ENCODE measurements at regions not wholly inside any gene's neighbourhood (a gene's known extent, or its start where the extent isn't known, plus 50 kb on each side); places are given as distances from the start of the nearest gene placed in this dataset.

DNA sequence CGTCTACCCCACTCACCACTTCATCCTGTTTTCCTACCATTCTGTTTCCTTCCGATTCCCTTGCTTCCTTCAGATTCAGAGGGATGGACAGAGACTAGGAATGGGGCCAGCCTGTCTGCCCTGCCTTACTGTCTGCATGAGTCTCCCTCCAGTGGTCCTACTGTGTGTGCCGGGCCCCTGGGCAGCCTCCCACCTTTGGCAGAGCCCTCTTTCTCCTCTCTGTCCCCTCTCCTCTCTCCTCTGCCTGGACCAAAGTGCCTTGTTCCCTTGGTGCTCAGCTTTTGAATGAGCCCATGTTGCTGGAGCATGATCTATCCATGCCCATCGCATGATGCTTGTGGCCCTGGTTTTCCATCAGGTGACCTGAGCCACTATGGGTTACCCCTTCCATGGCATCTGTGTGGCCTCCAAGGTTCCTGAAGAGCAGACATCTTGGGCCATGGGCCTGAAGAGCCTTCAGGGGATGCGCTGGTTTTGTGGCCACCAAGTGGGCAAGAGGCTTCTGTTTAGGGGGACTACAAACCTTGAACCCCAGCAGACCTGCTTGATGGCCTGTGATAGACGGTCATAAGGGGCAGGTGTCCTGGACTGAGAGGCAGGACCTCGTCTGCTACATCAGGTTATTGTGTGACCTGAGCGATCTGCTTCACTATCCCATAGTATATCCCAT is 54.2 kb upstream of the BCL11B start:
- Histone ChIP-seq H3K27ac (no peak overlapping the region), H2AFZ (no peak overlapping the region), H4K20me1 (ENCODE audit: insufficient read depth) (no peaks in the 10 kb centered on the region), H3K79me2 (ENCODE audit: low read depth) (no peaks in the 10 kb centered on the region), H3K4me2 (no peak overlapping the region), H3K9me3 (ENCODE audit: insufficient read depth, low read depth) (no peaks in the 10 kb centered on the region), H3F3A (ENCODE audit: insufficient read depth, low read depth) (no peaks in the 10 kb centered on the region), H3K36me3 (ENCODE audit: low read depth) (no peaks in the 10 kb centered on the region), H3K4me3 (no peak overlapping the region), H3K9me2 (ENCODE audit: insufficient read depth) (no peaks in the 10 kb centered on the region), H3K4me1 (replicated peaks; ENCODE audit: insufficient read depth) (no peaks in the 10 kb centered on the region), H3K27me3 (ENCODE audit: insufficient read depth, low read depth) (peaks cover 38% of the 10 kb centered on the region)
- no TSS peak for BruUV-seq (replicated peaks)
- no peak for DNase-seq
- ChIA-PET CTCF (no interaction called here), POLR2A (ENCODE audit: unreplicated experiment) (no interaction called here)
- intact Hi-C loops (cut with micrococcal nuclease; ENCODE audit: unreplicated experiment): no loop called here
- TF ChIP-seq EZH2 (IDR thresholded peaks at IDR 0.05; ENCODE audit: low read depth) (no peak), CTCF (conservative IDR thresholded peaks at IDR 0.05) (no peak)

DNA sequence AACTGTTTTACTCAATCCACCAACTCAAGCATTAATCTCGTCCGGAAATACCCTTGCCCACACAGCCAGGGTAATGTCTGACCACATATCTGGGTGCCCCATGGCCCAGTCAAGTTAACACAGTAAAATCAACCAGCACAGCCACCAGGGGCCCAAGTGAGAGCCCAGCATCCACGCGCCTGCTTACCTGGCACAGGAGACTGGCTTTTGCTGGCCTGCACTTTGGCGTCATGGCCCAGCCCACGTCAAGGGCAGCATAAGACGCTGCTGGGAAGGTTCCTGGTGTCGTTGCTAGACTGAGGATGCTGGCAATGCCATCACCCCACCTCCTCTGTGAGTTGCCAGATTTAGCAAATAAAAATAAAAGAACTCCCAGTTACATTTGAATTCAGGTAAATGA is 53.6 kb upstream of the BCL11B start:
- no TSS peak for BruUV-seq (replicated peaks)
- CTCF ChIA-PET: no interaction called here
- H3F3A ChIP-seq (ENCODE audit: insufficient read depth, low read depth): no peaks in the 10 kb centered on the region

DNA sequence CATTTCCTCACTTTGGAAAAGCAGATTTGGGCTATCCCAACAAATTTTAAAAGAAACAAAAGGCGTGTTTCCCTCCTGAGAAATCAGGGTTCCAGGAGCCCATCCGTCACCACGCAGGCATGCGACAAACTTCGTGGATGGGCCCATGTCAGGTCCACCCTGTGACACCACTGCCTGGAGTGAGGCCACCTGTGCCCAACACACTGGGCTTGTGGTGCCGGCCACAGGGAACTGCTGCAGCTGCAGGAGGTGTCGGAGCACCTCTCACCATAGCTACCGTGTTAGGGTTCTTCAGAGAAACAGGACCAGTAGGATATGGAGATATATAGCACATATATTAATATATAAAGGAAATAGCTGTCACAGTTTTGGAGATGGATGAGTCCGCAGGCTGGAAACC is 53.0 kb upstream of the BCL11B start:
- no peak for DNase-seq
- intact Hi-C loops (cut with micrococcal nuclease; ENCODE audit: unreplicated experiment): no loop called here
- Histone ChIP-seq H3K79me2 (ENCODE audit: low read depth) (no peaks in the 10 kb centered on the region), H2AFZ (no peak overlapping the region), H3K4me1 (replicated peaks; ENCODE audit: insufficient read depth) (no peaks in the 10 kb centered on the region), H3K36me3 (ENCODE audit: low read depth) (no peaks in the 10 kb centered on the region), H3F3A (ENCODE audit: insufficient read depth, low read depth) (no peaks in the 10 kb centered on the region), H3K27ac (no peak overlapping the region), H3K27me3 (ENCODE audit: insufficient read depth, low read depth) (peaks cover 33% of the 10 kb centered on the region), H3K9me3 (ENCODE audit: insufficient read depth, low read depth) (no peaks in the 10 kb centered on the region), H3K4me3 (no peak overlapping the region), H3K4me2 (no peak overlapping the region), H4K20me1 (ENCODE audit: insufficient read depth) (no peaks in the 10 kb centered on the region), H3K9me2 (ENCODE audit: insufficient read depth) (no peaks in the 10 kb centered on the region)
- no TSS peak for BruUV-seq (replicated peaks)
- TF ChIP-seq CTCF (conservative IDR thresholded peaks at IDR 0.05) (no peak), EZH2 (IDR thresholded peaks at IDR 0.05; ENCODE audit: low read depth) (no peak)
- ChIA-PET CTCF (interaction anchor here (0.6 kb wide), 1 partner anchor 15 kb away, joined by 3 read pairs; no protein-coding TSS in a partner anchor), POLR2A (ENCODE audit: unreplicated experiment) (no interaction called here)

More for the DNA sequence above, 53.6 kb upstream of the BCL11B start:
- Histone ChIP-seq H3K79me2 (ENCODE audit: low read depth) (no peaks in the 10 kb centered on the region), H3K27ac (no peak overlapping the region), H3K27me3 (ENCODE audit: insufficient read depth, low read depth) (peaks cover 36% of the 10 kb centered on the region), H3K9me2 (ENCODE audit: insufficient read depth) (no peaks in the 10 kb centered on the region), H3K4me1 (replicated peaks; ENCODE audit: insufficient read depth) (no peaks in the 10 kb centered on the region), H3K4me3 (no peak overlapping the region), H4K20me1 (ENCODE audit: insufficient read depth) (no peaks in the 10 kb centered on the region), H3K9me3 (ENCODE audit: insufficient read depth, low read depth) (no peaks in the 10 kb centered on the region), H3K36me3 (ENCODE audit: low read depth) (no peaks in the 10 kb centered on the region), H3K4me2 (no peak overlapping the region), H2AFZ (no peak overlapping the region)
- intact Hi-C loops (cut with micrococcal nuclease; ENCODE audit: unreplicated experiment): no loop called here
- TF ChIP-seq EZH2 (IDR thresholded peaks at IDR 0.05; ENCODE audit: low read depth) (no peak), CTCF (conservative IDR thresholded peaks at IDR 0.05) (no peak)
- no peak for DNase-seq
- POLR2A ChIA-PET (ENCODE audit: unreplicated experiment): no interaction called here

Measured in PC-9 (cell line).